AG08395 (cell line): ENCODE measurements at regions not wholly inside any gene's neighbourhood (a gene's known extent, or its start where the extent isn't known, plus 50 kb on each side); places are given as distances from the start of the nearest gene placed in this dataset.

ENCODE experiments used
- DNase-seq: peaks from one replicate; pipeline ENCODE4 v3.0.0; 2012; ENCODE audit warnings: mixed read lengths, low spot score

DNA sequence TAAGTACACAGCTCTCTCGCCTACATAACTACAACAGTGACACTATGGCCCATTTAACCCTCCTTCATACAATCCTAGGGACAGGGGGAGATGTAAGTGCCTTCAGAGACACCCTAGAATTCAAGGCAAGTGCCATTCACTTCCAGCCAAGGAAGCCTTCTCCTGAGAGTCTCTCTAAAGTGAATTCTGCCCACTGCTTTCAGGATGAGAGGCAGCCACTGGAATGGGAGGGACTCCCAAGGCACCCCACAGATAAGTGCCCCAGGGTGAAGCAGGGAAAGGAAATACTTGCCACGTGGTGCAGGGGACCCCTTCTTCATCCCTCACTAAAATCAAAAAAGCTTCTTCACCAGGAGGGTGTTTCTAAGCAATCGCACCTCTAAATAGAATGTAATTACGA lies 283.7 kb downstream of the ZNF608 start:
- DNase-seq: no peak

DNA sequence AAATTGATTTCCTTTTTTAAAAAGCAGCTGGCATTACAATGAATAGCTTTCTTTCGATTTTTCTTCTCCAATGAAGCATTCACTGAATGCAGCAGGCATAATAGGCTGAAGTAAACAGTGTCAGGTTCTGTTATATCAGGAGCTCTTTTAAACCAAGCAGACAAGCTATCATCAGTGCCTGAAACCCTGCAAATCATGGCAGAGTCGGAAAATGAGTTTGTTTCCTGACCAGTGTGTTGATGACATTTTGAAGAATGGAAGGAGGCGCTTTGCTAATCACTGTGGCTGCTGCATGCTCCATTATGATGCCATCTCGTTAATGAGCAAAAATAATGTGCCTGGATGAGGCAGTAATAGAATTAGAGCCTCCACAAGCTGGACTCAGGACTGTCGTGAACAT lies 284.5 kb downstream of the ZNF608 start:
- no peak for DNase-seq

DNA sequence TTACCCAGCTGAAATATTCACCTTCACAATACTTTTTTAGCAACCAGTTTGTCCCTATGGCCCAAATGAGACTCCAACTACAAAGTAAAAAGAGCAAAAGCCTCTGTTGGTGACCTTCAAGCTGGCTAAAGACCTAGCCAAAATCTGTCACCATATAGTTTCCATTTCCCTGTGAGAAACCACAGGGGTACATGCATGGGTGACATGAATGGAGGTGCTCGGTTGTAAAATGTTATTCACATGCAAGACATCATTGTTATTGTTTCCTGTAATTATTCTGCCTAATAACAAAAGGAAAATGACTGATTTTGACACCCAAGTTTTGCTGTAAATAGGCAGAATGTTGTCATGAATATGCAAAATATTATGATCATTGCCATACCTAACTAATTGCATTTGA lies 285.3 kb downstream of the ZNF608 start:
- no peak for DNase-seq

DNA sequence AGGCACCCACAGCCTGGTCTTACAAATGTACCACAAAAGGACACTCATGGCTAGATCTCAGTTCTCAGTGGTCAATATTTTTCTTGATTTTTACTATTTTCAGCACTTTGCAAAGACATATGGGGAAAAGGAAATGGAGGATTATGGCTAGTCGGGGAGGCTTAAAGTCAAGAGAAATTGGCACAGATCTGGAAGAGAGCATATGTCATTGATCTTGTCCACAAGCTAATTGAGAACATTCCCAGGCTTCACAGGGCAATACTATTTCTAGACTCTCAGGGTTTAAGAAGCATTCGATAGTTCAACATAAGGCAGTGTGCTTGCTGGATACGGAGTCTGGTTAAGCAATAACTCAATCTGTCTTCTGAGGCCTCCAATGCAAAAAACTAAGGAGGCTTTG lies 285.8 kb downstream of the ZNF608 start:
- no peak for DNase-seq

DNA sequence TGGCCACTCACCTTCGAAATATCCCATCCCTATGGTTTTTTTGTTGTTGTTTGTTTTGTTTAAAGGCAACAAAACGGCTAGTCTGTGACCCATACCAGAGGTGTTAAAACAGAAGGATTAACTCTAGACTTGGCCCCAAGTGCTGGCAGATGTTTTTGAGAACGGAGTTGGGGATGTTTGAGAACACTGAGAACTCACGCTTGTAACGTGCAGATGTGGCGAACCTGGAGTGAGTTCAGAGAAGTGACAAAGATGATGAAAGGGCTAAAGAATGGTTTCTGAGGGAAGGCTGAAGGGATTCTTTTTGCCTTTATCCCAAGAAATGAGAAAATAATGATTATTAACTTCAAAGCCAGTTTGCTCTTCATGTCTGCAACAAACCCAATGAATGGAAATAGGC lies 286.5 kb downstream of the ZNF608 start:
- DNase-seq: no peak

DNA sequence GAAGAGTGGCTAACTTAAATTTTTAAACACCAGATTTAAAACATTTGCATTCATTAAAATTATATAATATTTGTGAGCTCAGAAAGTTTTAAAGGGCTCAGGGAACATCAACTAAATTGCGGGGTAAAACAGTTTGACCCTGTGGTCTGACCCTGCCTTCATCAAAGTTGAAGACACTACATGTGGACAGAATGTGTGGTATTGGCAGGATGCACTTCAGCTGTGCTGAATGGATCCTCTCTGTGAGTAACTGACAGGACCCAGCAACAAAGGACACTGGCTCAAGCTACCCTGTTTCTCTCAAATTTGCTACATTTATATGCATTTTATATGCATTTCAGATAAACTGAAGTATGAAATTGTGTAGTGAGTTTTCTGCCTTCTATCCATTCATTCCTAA lies 288.5 kb downstream of the ZNF608 start:
- no peak for DNase-seq

DNA sequence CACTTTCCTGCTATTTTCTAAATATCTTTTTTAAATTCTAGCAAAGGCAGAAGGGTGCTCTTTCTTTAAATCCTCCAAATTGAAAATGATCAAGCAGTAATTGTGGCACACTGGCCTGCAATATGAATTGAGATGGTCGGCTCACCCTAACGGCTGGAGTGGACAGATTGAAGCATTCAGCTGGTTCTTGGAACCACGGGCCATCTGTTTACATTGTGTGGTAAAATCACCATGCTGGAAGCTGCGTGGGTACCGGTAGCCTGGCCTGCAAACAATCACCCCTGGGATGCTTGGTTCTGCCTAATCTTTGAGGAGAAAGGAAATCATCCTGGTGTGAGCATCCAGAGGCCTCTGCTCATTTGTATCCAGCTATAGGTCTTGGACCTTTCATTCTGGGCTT lies 289.3 kb downstream of the ZNF608 start:
- no peak for DNase-seq

DNA sequence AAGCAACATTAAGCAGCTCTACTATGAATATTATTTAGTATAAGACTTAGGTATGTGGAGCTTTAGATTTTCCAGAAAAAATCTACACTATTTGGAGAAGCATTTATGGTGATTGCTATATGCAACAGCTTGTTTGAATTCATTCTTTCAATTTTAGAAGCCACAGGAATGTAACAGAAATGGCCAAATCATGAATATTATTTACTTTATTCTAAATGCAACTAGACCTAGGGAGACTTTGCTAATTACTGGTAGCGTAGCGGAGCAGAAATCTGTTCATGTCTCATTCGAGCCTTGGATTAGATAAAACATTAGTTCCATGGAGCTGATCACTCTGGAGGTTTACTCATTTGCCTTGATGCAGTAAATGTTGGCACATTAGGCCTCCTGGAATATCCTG lies 290.2 kb downstream of the ZNF608 start:
- DNase-seq: no peak

DNA sequence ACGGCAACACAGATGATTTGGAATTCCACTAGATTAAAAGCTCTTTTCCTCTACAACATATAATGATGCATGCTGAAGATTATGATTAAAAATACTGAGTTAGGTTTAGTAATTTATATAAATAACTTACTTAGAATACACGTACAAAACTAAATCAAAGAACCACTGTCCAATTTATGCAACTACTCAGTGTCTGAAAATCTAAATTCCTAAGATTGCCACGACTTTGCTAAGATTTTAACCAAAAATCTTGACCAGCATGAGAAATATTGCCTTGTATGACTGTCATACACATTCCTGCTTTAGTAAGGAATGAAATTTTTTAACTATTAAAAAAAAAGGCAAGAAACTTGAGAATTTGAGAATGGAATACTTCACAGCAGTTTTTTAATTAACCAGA lies 292.4 kb downstream of the ZNF608 start:
- no peak for DNase-seq

DNA sequence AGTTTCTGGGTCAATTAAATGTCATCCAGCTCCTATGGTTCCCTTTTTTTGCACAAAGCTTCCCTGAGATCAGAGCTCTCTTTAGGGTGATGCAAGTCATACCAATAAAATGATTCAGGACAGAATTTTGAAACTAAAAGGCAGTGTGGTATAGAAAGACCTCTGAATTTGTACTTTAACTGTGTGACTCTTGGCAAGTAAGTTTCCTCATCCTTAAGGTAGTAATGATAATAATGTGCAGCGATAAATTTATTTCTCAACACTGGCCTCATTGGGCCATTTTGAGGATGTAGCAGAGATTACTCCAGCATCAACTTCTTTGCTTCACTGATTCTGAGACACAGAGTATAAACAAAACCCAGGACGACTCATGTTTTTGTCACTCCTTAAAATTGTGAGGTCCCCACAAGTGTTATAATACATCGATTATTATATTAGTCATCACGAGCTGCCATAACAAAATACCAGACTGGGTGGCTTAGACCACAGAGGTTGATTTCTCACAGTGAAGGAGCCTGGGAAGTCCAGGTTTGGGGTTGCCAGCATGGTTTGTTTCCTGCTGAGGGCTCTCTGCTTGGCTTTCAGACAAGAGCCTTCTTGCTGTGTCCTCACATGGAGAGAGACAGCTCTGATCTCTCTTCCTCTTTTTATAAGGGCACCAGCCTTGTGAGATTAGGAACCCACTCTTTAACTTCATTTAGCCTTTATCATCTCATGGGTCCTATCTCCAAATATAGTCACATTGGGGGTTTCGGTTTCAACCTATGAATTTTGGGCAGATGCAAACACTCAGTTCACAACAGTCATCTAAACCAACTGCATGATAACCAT lies 293.0 kb downstream of the ZNF608 start:
- DNase-seq: peak; percentile 60

DNA sequence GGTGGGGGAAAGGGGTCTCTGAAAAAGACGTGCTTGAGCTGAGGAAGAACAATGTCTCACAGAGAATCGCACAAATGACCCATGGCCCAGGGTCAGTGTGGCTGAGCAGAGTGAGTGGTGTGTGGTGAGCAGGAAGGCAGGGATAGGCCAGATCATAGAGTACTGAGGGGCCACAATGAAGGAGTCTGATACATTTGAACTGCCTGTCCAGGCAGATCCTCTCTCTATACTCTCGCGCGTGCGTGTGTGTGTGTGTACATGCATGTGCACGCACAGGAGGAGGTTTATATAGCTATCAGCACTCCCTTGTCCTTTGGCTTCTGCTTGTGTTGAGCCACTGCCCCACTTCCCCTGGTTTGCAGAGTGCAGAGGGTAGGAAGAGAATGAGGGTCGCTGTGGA lies 294.0 kb downstream of the ZNF608 start:
- DNase-seq: no peak

DNA sequence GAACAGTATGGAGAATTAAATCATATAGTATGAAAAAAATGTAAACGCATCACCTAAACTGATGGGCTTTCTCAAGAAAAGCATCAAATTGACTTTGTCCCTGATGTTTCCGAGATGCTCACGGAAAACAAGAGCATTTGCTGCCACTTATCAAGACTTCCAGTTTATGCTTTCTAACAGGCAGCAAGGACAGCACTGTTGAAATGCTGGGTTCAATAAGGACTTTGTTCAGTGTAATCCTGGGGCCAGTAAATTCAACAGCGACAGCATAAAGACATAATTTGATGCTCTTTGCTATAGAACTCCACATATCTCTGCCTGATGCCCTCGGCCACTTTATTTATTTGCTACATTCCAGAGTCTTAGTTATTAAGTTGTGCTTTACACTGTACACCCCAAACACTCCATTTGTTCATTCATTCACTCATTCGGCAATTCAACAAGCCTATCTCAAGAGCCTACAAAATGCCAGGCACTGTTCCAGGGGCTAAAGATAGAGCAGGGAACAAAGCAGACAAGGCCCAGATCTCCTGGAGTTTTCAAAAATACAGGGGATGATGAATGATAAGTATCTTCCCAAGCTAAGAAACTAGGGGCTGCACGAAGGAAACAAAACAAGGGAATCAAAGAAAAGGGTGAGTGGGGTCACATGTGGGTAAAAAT lies 294.6 kb downstream of the ZNF608 start:
- no peak for DNase-seq

DNA sequence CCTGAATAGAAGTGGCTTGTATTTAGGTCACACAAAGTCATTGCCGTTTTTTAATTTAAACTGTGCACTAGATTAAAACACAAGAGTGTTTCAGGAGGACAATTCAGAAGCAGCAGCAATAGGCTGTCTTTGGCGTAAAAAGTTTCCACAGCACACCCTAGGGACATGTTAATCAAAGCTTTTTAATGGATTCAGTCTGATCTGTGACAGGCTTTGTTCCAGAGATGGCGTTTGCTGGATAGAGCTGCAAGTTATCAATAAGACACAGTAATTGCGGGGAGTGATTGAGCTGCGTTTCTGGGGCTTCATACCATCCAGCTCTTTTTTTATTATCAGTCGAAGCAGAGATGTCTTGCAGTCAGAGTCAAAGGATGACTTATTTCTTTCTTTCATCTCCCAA lies 300.3 kb downstream of the ZNF608 start:
- no peak for DNase-seq

DNA sequence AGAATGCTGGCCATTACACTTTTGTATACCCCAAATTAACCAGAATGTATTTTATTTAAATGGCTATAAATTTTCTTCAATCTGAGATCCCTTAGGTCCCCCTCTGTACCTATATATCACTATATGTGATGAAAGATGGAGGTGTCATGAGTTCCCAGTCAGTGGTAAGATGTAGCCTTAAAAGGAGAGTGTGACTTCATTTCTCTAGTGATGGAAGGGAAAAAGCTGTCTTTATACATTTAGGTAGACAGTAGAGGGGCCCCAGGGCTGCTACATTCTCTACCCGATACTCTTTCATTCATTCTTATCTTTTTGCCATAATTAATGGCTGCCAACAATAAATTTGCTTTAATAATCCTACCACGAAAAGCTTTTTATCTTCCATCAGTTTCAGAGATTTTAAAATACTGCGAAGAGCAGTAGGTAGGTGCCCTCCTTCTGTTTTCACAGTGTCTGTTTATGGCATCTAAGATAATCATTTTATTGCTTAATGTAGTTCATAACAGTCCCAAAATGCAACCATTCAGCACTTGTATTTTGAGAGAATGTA lies 301.3 kb downstream of the ZNF608 start:
- no peak for DNase-seq

DNA sequence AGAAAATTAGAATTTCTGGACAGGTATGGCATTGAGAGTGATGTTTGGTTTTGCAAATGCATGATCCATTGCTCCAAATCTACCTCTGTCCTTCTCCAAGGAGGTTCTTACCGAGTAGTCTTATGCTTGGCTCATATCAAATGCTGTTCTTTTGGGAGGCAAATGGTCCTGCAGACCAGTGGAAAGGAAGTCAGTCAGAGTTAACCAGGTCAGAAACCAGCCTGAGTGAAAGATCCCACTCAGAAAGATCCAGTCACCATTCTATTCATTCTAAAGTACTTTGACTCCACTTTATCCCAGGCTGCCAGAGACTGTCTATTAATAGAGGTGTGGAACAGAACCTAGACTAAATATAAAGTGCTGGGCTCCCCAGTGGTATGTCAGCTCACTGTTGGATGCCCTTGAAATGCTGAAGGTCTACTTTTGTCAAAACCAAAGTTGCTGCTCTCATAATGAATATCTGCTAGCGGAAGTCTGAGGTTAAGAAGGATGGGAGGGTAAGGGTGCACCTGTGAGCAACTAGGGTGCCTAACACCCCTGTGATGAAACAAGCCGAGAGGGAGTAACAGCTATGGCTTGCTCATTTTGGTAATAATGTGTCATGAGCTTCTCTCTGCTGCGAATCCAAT lies 302.2 kb downstream of the ZNF608 start:
- no peak for DNase-seq

DNA sequence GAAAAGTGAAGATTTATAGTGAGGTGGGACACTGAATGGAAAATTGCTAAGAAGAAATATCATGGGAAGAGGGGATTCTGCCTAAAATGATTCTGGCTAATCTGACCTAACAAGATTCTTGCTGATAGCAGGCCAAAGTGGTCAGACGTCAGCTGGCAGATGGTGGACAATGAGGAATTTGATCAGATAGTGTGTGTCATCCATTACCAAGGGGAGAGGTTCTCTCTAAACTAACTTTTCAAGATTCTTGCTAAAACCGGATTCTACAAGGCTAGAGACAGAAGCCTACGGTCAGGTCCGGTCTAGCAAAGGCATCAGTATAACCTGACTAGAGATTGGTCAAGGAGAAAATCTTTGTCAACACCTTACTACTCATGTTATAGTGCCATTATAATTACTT lies 306.0 kb downstream of the ZNF608 start:
- DNase-seq: no peak

DNA sequence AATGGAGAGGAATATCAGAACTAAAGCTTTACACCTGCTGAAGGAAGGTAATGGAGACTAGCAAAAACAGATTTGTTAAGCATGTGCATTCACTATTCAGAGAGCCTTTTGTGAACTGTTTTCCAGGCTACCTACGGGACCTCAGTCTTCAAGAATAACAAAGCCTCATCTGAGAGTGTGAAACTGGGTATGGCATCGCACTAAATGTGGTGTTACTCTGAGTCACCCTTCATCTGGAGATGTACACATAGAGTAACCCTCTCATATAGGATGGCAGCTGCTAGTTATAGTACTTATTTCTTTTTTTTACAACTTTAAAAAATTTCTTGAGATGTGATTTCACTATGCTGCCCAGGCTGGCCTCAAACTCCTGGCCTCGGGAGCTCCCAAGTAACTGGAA lies 306.8 kb downstream of the ZNF608 start:
- no peak for DNase-seq

DNA sequence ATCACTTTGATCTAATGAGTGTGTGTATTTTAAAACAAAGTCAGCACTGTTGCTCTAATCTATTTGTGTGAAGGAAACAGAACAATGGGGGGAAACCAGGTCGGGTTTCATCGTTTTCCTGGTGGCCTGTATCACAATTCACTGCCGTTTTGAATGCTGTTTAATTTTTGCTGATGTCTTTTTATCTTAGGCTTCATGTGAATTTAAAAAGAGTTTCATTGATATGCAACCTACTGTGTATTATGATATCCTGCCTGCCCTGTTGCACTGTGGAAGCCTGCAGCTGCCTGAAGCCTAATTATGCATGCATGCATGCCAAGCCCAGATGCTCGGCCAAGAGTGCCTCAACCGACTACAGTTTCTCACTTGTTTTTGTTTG lies 307.5 kb downstream of the ZNF608 start:
- DNase-seq: no peak

DNA sequence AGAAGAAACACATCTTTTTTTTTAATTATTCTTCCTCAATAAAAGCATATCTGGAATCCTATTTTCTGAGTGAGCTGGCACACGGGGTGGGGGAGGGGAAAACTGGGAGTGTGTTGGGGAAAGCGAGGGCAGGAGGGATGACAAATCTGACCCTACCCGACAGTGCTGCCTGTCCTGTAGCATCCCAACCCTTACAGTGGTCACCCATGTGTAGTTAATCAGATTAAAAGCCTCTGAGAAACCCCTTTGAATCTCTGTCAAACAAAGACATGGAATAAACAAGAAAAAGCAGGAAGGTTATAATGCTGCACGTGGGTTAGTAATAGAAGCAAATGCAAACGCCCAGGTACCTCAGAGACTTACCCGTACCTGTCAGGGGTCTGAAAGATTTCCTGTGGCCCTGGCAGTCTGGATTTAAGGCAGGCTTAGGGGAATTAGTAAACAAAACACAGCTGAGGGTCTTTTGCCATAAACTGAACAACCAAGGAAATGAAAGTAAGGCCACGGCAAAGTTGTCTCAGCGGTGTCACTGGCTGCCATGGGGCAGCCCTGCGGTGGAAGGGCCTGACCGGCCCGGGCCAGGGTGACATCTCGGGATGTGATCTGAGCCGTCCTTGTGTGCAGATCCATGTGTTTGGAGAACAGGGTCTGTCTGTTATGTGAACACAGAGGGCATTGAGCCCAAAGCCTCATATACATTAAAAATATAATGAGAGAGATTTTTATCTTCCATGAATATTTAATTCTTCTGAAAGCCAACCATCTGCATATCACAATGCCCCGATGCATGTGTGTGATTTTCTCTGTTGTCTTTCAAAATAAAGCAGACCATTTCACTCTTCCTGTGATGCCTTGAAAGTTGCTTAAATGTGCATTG lies 308.2 kb downstream of the ZNF608 start:
- DNase-seq: no peak

DNA sequence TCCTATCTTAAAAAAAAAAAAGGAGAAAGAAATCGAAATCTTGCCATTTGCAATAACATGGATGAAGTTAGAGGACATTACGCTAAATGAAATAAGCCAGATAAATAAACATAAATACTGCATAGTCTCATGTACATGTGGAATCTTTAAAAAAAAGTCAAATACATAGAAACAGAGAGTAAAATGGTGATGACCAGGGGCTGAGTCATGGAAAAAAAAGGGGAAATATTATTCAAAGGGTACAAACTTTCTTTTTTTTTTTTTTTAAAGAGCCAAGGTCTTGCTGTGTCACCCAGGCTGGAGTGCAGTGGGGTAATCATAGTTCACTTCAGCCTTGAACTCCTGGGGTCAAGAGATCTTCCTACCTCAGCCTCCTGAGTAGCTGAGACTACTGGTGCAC lies 310.1 kb downstream of the ZNF608 start:
- DNase-seq: no peak

DNA sequence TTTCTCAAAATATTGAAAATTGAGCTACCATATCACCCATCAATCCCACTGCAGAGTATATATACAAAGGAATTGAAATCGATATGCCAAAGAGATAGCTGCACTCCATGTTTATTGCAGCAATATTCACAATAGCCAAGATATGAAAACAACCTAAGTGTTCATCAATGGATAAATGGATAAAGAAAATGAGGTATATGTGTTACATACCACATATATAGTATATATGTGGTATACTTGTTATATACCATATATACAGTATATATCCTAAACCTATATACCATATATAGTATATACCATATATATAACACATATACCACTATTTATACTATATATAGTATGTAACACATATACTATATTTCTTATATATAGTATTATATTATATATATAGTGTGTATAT lies 313.3 kb downstream of the ZNF608 start:
- DNase-seq: no peak

DNA sequence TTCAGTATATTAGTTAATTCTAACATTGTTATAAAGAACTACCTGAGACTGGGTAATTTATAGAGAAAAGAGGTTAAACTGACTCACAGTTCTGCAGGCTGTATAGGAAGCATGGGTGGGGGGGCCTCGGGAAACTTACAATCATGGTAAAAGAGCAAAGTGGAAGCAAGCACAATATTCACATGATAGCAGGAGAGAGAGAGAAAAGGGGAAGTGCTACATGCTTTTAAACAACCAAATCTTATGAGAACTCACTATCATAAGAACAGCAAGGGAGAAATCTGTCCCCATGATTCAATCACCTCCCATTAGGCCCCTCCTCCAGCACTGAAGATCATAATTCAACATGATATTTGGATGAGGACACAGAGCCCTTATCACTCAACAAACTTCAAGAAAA lies 324.9 kb downstream of the ZNF608 start:
- DNase-seq: no peak
